PFSK-1 (cell line): ENCODE measurements at regions not wholly inside any gene's neighbourhood (a gene's known extent, or its start where the extent isn't known, plus 50 kb on each side); places are given as distances from the start of the nearest gene placed in this dataset.

Experiments
- POLR2AphosphoS5 ChIP-seq: IDR thresholded peaks from 2 replicates; pipeline ENCODE4 v1.6.1; 2012; ENCODE audit warnings: low read depth, mild to moderate bottlenecking, control low read depth, low read length, moderate library complexity
- TAF1 ChIP-seq: IDR thresholded peaks from 2 replicates; pipeline ENCODE4 v1.6.1; 2012; ENCODE audit warnings: low read length, control low read depth, borderline replicate concordance; ENCODE audit not compliant: insufficient read depth

GRCh38 chr14:49446801-49447200 lies 139.4 kb downstream of the RPS29 start:
- TF ChIP-seq TAF1 (no peak), POLR2AphosphoS5 (no peak)
